Left lobe of liver (tissue), 2 donors: ENCODE measurements at regions not wholly inside any gene's neighbourhood (a gene's known extent, or its start where the extent isn't known, plus 50 kb on each side); places are given as distances from the start of the nearest gene placed in this dataset.
"Not testable (repeated sequence)": the region's sequence is repeated elsewhere in the genome, so short reads cannot be mapped to it uniquely, and the experiment has no call there.

Experiments
- ATAC-seq: fragments of 200-7000 bp; cut with Tn5 transposase; one replicate; pipeline ENCODE4 v1.9.1; 2020; ENCODE audit warnings: mild to moderate bottlenecking, moderate library complexity
- DNase-seq: peaks from one replicate; pipeline ENCODE4 v3.0.0-alpha.2; 2020; ENCODE audit warnings: low spot score
- donor health status: DM: no; HTN: no; CAD: no; lungs with moderate emphysema.
- donor health status: DM: no; HTN: yes; CAD: no.

DNA sequence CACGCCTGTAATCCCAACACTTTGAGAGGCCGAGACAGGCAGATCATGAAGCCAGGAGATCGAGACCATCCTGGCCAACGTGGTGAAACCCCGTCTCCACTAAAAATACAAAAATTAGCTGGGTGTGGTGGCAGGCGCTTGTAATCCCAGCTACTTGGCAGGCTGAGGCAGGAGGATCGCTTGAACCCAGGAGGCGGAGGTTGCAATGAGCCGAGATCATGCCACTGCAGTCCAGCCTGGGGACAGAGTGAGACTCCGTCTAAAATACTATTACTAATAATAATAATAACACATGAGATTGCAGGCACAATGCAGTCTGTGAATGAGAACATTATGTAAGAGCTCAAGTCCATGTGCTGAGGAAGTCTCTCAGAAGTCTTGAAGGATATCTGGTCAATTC is 1684.4 kb downstream of the SPATA31A7 start:
- ATAC-seq, DNase-seq: not testable (repeated sequence)

DNA sequence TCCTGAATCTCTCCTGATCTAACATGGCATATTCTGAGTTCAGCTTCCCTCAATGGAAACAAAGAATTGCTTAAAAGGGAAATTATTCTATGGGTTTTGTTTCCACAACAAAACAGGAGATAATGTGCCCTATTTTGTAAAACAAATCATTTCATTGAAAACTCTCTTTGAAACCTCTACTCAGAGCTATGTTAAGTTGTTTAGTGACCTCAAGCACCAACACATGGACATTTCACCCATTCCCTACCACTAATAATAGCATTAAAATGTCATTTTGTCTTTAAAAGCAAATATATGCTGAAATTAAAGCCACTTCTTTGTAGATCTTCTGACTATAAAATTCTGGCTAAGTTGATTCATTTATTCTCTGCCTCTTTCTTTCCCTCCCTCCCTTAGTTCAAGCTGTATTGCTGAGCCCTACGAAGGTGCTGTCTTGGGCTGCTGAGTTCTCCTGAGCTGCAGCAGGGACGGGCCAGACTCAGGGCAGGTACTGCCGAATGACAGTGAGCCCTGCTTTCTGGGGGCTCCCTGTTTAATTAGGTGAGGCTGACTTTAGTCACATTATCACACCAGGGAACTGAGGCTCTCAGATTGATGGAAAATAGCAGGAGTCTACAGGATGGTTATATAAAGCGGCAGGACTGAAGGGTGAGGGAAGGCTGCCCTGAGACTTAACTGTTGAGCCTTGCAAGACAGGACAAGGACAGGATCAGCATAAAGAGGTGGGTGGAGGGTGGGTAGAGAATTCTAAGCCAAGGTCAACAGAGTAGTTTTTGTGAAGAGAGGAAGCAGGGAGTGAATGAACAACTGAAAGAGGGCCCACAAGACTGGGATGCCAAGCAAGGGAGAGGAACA is 1685.1 kb downstream of the SPATA31A7 start:
- ATAC-seq, DNase-seq: not testable (repeated sequence)

DNA sequence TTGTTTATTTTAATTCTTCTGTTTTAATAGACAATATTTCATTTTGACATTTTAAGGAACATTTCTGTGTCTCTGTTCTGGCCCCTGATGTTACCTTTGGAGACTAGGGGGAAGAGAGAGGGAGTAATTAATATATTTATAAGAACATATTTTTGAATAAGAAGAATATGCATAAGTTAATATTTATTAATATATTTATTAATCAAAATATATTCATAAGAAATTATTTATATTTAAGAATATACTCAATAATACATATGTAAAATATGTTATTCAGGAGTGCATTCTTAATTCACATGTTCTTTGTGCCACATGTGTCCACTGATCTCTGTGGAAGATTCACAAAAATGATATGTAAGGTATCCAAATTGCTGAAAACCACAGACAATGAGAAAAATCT is 1687.7 kb downstream of the SPATA31A7 start:
- ATAC-seq, DNase-seq: not testable (repeated sequence)

DNA sequence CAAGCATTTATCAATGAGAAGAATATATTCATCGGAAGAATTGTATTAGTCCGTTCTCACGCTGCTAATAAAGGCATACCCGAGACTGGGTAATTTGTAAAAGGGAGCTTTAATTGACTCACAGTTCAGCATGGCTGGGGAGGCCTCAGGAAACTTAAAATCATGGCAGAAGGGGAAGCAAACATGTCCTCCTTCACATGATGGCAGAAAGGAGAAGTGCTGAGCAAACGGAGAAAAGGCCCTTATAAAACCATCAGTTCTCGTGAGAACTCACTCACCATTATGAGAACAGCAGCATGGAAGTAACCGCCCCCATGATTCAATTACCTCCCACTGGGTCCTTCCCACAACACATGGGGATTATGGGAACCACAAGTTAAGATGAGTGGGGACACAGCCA is 1688.2 kb downstream of the SPATA31A7 start:
- not testable (repeated sequence) for DNase-seq, ATAC-seq

DNA sequence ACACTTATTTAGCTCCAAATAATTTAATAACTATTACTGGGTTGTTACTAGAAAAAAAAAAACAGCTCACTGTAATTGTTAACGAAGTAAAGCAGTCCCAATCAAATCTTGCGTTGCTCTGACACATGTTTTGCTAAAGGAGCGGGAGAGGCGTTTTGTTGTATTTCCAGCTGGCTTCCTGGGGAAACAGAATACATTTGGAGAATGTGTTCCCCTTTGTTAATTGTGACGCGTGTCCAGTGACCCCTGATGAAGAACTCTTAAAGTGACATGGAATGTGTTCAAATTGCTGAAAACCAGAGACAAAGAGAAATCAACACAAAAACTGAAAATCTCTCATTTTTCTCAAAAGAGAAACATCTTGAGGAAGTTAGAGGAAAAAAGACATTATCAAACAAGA is 1690.6 kb downstream of the SPATA31A7 start:
- not testable (repeated sequence) for DNase-seq, ATAC-seq

DNA sequence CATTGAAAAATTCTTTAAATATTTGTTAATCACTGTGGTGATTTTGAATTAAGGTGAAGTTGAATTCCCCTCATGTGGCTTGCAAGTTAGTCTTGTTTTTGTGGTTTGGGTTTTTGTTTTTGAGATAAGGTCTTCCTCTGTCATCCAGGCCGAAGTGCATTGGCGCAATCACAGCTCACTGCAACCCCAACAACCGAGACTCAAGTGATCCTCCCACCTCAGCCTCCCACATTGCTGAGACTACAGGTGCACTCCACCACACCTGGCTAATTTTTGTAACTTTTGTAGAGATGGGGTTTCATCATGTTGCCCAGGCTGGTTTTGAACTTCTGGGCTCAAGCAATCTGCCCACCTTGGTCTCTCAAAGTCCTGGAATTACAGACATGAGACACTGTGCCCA is 1691.1 kb downstream of the SPATA31A7 start:
- not testable (repeated sequence) for DNase-seq, ATAC-seq

DNA sequence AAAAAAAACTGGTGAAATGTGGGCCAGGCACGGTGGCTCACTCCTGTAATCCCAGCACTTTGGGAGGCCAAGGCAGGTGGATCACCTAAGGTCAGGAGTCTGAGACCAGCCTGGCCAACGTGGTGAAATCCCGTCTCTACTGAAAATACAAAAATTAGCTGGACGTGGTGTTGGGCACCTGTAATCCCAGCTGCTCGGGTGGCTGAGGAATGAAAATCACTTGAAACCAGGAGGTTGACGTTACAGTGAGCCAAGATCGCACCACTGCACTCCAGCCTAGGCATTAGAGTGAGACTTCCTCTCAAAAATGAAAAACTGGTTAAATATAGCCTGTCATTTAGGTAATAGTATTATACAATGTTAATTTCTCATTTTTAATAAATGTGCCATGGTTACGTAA is 1692.0 kb downstream of the SPATA31A7 start:
- not testable (repeated sequence) for DNase-seq, ATAC-seq

DNA sequence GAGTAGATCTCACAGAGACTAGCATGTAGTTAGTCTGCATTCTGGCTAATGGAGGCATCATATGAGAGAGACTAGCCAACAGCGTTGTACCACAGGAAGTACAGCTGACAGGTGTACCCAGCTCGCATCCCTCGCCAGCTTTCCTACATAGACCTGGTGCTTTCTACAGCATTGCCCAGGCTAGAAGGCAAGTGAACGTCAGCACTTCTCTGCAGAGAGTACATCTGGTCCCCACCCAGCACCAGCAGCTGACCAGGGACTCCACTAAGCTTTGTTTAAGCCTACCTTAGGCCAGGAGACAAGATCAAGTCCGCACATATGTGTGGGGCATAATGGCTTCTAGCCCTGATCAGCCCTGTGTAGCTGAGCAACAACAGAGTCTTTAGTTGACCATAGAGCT is 1692.9 kb downstream of the SPATA31A7 start:
- not testable (repeated sequence) for DNase-seq, ATAC-seq

DNA sequence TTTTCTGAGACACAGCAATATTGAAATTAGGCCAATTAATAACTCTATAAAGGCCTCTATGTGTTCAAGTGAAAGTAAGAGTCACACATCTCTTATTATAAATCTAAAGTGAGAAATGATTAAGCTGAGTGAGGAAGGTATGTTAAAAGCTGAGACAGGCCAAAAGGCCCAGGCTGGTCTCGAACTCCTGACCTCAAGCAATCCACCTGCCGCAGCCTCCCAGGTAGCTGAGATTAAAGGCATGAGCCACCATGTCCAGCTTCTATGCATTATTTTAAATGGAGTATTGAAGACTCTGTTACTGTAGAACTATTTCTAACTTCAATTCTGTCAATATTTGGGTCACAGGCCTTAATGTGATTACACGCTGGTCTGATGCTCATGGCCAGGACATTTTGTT is 1706.9 kb downstream of the SPATA31A7 start:
- not testable (repeated sequence) for ATAC-seq, DNase-seq

DNA sequence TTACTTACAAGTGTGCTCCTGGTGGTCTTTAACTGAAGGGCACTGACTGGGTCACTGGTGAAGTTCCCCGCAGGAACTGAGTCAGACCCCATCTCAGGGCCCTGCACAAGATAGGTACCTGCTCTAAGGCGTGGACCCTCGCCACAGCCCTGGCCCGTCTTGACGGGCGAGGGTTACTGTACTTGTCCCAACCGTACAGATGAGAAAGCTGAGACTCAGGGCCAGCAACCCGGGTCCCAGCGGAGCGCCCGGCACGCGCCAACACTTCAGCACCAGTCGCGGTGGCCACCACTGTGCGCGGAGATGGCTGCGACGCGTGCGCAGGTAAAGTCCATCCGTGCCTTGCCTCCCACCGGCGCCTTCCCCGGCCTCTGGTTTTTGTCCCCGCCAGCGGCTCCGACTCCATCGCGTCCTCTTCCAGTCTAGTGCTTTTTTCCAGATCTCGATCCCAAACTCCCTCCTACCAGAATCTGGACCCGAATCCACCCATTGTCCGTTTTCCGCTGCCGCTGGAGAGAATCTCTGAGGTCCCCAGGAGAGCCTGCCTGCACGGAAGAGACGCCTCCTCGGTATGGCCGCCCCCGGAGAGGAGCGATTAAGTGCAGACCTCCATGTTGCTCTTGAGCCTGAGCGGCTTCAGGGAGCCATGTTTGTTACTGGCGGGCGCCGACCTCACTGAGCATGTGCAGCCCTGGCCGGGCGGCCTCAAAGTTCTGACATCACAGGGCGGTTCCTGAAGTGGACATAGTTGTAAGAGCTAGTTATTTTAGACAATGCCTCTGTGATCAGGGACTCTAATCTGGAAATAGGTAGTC is 1707.8 kb downstream of the SPATA31A7 start:
- ATAC-seq: not testable (repeated sequence)
- DNase-seq: peak; percentile 72

DNA sequence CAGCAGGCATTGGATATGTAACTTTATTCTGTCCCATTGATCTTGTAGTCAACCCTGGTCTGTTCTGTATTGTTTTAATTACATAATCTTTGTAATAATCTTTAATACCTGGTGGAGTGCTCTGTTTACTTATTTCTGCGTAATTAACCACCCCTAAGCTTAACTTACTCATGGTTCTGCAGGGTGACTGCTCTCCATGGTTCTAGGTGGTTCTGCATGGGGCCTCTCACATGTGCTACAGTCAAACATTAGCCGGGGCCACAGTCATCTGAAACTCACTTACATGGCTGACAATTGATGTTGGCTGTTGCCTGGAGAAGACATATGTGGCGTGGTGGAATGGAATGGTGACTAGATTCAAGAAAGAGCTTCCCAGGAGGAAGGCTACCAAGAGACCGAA is 1709.8 kb downstream of the SPATA31A7 start:
- not testable (repeated sequence) for ATAC-seq, DNase-seq

DNA sequence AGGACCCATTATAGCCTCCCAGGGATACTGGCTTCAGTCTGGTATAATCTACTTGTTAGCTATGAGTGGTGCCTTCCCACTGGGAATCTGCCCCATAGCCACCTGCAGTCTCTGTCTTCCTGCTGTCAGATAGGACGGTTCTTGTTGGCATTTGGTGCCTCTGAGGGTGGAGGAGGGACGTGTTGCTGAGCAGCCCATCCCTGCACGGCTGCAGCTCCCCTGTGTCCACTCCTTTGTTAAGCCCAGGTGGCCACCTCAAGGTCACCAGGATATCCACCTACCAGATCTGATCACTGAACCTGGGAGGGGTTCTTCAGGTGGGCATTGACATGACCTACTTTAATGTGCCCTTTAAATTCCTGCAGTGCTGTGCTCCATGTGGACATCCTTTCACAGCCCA is 1714.2 kb downstream of the SPATA31A7 start:
- not testable (repeated sequence) for DNase-seq, ATAC-seq

DNA sequence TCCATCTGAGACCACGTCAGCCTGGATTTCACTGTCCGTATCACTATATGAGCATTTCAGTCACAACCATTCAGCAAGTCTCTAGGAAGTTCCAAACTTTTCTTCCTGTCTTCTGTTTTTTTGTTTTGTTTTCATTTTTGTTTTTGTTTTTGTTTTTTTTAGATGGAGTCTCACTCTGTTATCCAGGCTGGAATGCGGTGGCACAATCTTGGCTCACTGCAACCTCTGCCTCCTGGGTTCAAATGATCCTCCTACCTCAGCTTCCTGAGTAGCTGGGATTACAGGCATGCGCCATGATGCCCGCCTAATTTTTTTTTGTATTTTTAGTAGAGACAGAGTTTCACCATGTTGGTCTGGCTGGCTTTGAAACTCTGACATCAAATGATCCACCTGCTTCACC is 1715.9 kb downstream of the SPATA31A7 start:
- ATAC-seq, DNase-seq: not testable (repeated sequence)

DNA sequence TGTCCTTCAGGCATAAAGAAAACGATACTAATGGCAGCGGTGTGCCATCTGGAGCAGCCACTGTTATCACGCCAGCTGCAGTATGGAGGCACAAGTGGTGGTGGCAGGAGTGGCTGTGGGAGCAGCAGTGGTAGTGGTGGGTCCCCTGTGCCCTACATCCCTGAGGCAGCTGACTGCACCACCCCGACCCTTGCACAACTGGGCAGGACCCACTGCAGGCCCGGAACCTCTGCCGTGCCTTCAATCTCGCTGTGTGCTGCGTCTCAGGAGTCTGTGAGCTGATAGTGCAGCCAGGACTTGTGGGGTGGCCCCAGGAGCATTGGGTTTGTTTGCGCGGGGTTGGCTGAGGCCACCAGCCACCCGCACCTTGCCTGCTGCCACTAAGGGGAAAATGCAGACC is 1718.0 kb downstream of the SPATA31A7 start:
- not testable (repeated sequence) for ATAC-seq, DNase-seq

DNA sequence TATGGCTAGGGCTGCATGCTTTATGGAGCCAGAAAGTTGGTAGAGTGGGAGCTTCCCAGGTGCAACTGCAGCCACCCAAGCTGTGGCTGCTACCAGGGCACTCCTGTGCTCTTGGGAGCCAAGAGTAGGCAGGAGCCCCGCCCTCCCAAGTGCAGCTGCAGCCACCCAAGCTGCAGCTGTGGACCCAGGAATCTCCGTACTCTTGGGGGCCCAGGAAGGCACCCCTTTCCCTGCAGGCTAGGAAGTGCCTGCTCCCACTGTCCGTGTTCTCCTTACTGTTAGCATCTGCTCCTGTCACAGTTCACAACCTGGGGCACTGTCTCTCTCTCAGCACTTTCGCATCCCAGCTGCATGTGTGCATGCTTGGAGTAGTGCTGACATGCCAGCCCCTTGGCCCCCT is 1718.4 kb downstream of the SPATA31A7 start:
- not testable (repeated sequence) for DNase-seq, ATAC-seq

DNA sequence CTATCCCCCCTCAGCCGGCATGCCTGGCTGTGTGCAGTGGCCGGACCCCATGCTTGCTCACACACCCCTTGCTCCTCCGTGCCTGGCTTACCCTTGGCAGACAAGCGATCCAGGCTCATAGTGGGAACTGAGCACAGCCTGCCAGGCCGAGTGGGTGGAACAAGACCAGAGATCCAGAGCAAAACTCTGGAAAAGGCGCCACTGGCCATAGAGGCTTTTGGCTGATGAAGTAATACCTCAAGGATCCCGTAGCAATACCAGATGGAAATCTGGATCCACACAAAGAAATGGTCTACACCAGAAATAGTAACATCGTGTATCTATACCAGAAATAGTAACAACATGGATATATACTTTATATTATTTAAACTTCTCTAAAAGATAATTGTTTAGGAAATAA is 1719.6 kb downstream of the SPATA31A7 start:
- ATAC-seq, DNase-seq: not testable (repeated sequence)

DNA sequence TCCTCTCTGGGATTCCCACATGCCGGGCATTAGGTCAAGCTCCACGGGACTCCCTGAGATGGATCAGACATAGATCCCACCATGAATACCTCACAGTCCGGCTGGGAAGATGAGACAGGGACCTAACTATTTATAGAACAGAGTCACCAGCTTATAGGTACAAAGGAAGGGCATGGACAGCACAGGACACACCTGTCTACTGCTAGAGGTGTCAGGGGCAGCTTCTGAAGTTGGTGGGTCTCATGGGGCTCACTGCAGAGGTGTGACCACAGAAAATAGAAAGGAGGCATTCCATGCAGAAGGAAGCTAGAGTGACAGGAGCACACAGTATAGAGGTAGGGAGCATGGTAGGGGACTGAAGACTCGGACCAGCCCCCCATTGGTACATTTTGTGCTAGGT is 1722.4 kb downstream of the SPATA31A7 start:
- ATAC-seq, DNase-seq: not testable (repeated sequence)

DNA sequence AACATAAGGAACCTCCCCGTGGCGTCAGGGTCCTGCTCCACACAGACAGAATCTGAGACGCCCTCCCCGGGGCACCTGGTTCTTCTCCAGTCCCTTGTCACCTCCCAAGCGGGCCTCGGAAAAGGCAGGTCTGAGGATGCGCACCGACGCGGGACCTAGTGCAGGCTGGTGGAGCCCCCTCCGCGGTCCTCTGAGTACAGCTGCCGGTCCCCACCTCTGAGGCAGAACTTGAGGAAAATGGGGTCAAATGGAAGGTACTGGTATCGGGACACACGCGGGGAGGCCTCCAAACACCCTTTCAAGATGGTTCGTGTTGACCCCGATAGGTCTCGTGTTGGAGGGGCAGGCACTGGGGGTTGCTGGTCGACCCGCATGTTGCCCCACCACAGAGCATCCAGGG is 1725.3 kb downstream of the SPATA31A7 start:
- DNase-seq: peak; percentile 41
- ATAC-seq: not testable (repeated sequence)

DNA sequence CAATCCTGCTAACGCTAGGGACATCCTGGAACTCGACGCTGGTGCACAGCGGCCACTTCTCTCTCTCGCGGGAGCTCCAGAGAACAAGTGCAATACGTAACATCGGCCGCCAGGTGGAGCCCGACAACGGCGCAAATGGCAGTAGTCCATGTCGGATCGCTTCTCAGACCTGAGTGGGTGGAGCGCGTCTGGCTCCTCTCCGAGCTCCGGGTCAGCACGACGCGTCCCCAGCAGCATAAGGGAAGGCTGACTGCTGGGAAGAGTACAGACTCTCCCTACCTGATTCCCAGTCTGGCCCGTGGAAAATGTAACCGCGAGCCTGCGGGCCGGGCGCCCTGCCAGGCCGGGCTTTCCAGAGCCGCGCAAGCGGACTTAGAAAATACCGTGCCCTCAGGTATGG is 1725.8 kb downstream of the SPATA31A7 start:
- peak; percentile 100 for ATAC-seq
- DNase-seq: not testable (repeated sequence)

DNA sequence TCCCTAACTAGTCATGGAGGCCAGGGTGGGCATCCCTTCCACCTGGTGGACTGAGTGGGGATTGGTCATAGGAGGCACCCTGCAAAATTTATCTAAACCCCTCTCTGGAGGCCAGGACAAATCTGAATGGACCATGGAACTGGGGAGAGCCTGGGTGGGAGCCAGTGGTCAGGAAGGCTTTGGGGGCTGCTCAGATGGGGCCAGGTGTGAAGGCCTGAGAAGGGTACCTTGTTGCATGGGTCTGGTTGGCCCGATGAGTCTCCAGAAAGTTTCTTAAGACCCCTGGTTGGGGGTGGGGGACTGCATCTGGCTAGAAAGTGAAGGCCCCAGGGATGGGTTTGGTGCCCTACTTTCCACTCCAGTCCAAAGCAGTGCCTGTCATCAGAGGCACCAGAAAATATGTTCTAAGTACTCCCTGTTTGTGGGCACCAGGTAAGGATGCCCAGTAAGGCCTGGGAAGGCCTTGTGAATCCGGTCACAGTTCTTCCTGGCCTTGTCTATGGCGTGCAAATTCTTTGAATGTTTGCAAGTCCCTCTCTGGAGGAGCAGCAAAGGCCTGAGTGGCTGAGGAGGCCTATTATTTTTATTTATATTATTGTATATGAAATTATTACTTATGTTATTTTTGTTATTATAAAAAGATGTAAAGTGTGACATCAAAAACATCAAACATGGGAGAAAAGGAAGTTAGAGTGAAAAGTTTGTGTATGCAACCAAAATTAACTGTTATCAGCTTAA is 1729.0 kb downstream of the SPATA31A7 start:
- not testable (repeated sequence) for ATAC-seq

DNA sequence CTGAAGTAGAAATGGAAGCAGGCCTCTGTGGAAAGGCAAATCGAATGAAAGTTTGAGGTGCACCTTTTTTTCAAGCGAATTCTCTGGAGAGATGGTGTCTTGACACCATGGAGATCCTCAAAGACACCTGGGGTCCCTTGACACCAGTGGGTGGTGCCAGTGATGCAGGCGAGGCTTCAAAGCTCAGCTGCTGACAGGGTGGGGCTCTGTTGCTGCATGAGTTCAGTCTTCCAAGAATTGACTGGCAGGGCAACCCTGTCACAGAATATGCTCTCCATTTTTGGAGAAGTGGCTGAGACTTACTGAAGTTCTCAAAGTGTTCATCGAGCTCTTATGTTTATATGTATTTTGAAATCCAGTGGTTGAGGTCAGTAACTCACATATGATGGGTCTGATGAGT is 1741.6 kb downstream of the SPATA31A7 start:
- DNase-seq, ATAC-seq: not testable (repeated sequence)

More for the DNA sequence above, 1729.0 kb downstream of the SPATA31A7 start:
- peak; percentile 27 for DNase-seq
